ENCODE measurements at regions not wholly inside any gene's neighbourhood (a gene's known extent, or its start where the extent isn't known, plus 50 kb on each side); places are given as distances from the start of the nearest gene placed in this dataset.

- TF ChIP-seq POLR2AphosphoS5 (IDR thresholded peaks at IDR 0.05; ENCODE audit: low read depth, low read length), result no peak
- TF ChIP-seq SP1 (IDR thresholded peaks at IDR 0.05; ENCODE audit: low read depth, low read length), result no peak
- no peak for TF ChIP-seq POLR2A (IDR thresholded peaks at IDR 0.05; ENCODE audit: control extremely low read depth in 1 of 2, low read depth in 2 of 2, low read length in 2 of 2)
- no peak for TF ChIP-seq ZNF274 (IDR thresholded peaks at IDR 0.05; ENCODE audit: borderline replicate concordance, extremely low read depth, low read length)
- TF ChIP-seq CTCF (IDR thresholded peaks at IDR 0.05; ENCODE audit: control extremely low read depth in 1 of 3, insufficient read depth in 1 of 3, low read depth in 1 of 3, low read length in 3 of 3), result no peak
- TF ChIP-seq CEBPB (IDR thresholded peaks at IDR 0.05; ENCODE audit: low read depth, low read length), result no peak
- TF ChIP-seq GABPA (IDR thresholded peaks at IDR 0.05; ENCODE audit: borderline replicate concordance, insufficient read depth, low read length), result no peak
- no peak for TF ChIP-seq ATF3 (IDR thresholded peaks at IDR 0.05; ENCODE audit: insufficient read depth, low read depth, low read length)
- TF ChIP-seq TAF1 (IDR thresholded peaks at IDR 0.05; ENCODE audit: low read depth, low read length), result no peak
Measured at GRCh38 chr3:171932153-171932611, 89.0 kb downstream of the TMEM212 start.

Data from H1 (cell line).